ENCODE measurements at regions not wholly inside any gene's neighbourhood (a gene's known extent, or its start where the extent isn't known, plus 50 kb on each side); places are given as distances from the start of the nearest gene placed in this dataset.
"Not testable (repeated sequence)": the region's sequence is repeated elsewhere in the genome, so short reads cannot be mapped to it uniquely, and the experiment has no call there.

GRCh38 chr16:85447693-85448313 lies 165.3 kb upstream of the GSE1 start:
- H3K27ac ChIP-seq (ENCODE audit: low read length) = no peak overlapping the region
- no peaks in the 10 kb centered on the region for H3K9me3 ChIP-seq (ENCODE audit: control insufficient read depth in 1 of 2, low read length in 2 of 2)
- peaks cover 4 to 39% of the 10 kb centered on the region in 2 donors for H3K4me1 ChIP-seq (ENCODE audit: control insufficient read depth in 1 of 2, insufficient read depth in 2 of 2, low read length in 2 of 2)
- H3K4me3 ChIP-seq (ENCODE audit: low read depth in 1 of 2, low read length in 2 of 2) = no peak overlapping the region
- H3K36me3 ChIP-seq (ENCODE audit: control insufficient read depth in 1 of 2, insufficient read depth in 2 of 2, low read length in 2 of 2) = no peaks in the 10 kb centered on the region
- H3K27me3 ChIP-seq (ENCODE audit: low read depth, low read length) = no peaks in the 10 kb centered on the region

DNA sequence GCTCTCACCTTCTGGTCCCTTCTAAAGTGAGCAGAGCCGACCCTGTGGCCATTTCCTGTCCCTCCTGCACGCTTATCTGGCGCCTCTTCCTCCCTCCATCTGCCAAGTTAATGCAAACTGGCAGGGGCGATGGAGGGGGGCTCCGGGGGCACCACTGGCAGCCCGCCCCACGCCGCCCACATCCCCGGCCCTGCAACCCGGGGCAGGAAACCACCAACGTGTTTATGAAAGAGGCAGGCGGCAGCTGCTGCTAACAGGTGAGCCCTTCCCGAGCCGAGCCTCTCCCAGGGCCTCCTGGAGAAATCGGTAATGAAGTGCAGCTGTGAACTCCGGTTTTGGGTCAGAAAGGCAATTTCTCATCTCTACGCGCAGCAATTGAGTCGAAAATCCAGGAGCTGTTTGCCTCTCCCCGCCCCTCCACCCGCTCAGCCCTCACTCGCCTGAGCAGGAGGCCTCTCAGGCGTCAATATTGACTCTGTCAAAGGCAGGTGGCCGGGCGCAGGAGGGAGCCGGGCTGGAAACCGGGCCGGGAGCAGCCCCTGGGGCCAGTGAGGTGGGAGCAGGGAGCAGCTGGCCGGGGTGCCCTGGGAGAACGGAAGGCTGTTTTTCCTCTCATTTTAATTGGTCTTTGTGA lies 164.4 kb upstream of the GSE1 start:
- Histone ChIP-seq H3K36me3 (ENCODE audit: control insufficient read depth in 1 of 2, insufficient read depth in 2 of 2, low read length in 2 of 2) (no peaks in the 10 kb centered on the region), H3K27me3 (ENCODE audit: low read depth, low read length) (no peaks in the 10 kb centered on the region), H3K9me3 (ENCODE audit: control insufficient read depth in 1 of 2, low read length in 2 of 2) (no peaks in the 10 kb centered on the region), H3K27ac (ENCODE audit: low read length) (peak overlapping the region; percentile 4), H3K4me3 (ENCODE audit: low read depth in 1 of 2, low read length in 2 of 2) (no peak overlapping the region), H3K4me1 (ENCODE audit: control insufficient read depth in 1 of 2, insufficient read depth in 2 of 2, low read length in 2 of 2) (peaks cover 4 to 39% of the 10 kb centered on the region in 2 donors)

DNA sequence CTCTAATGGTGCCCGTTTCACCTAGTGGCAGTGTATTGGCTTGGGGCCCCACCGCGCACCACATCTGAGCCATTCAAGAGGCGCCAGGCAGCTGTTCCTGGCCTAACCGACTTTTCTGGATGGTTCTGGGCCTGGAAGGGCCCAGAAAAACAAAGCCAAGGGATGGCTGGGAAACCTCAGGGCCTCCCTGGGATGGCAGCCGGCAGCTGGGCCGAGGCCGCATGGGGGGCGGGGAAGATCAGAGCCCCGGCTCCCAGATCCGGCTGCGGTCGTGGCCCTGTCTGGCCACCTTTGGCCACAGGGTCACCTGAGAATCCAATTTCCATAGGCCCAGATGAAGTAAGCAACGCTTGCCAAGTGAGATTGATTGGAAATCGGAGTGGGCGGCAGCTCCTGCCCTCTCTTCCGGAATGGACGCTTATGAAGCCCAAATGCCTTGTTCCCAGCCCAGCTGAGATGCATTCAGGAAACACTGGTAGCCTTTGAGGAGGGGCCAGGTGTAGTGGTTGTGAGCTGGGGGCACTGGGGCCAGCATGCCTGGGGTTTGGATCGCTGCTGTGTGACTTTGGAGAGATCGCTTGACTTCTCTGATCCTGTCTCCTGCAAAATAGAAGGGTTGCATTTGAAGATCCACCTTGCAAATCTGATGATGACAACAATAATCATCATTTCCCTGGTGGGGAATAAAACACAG lies 163.8 kb upstream of the GSE1 start:
- H3K4me3 ChIP-seq (ENCODE audit: low read depth in 1 of 2, low read length in 2 of 2) = no peak overlapping the region
- peak overlapping the region; percentile 4 for H3K27ac ChIP-seq (ENCODE audit: low read length)
- no peaks in the 10 kb centered on the region for H3K27me3 ChIP-seq (ENCODE audit: low read depth, low read length)
- H3K9me3 ChIP-seq (ENCODE audit: control insufficient read depth in 1 of 2, low read length in 2 of 2) = no peaks in the 10 kb centered on the region
- H3K36me3 ChIP-seq (ENCODE audit: control insufficient read depth in 1 of 2, insufficient read depth in 2 of 2, low read length in 2 of 2) = no peaks in the 10 kb centered on the region
- peaks cover 4 to 39% of the 10 kb centered on the region in 2 donors for H3K4me1 ChIP-seq (ENCODE audit: control insufficient read depth in 1 of 2, insufficient read depth in 2 of 2, low read length in 2 of 2)

GRCh38 chr16:85449885-85450245 lies 163.3 kb upstream of the GSE1 start:
- H3K27ac ChIP-seq (ENCODE audit: low read length) = no peak overlapping the region
- H3K4me1 ChIP-seq (ENCODE audit: control insufficient read depth in 1 of 2, insufficient read depth in 2 of 2, low read length in 2 of 2) = peaks cover 4 to 35% of the 10 kb centered on the region in 2 donors
- no peaks in the 10 kb centered on the region for H3K27me3 ChIP-seq (ENCODE audit: low read depth, low read length)
- H3K4me3 ChIP-seq (ENCODE audit: low read depth in 1 of 2, low read length in 2 of 2) = no peak overlapping the region
- H3K36me3 ChIP-seq (ENCODE audit: control insufficient read depth in 1 of 2, insufficient read depth in 2 of 2, low read length in 2 of 2) = no peaks in the 10 kb centered on the region
- H3K9me3 ChIP-seq (ENCODE audit: control insufficient read depth in 1 of 2, low read length in 2 of 2) = no peaks in the 10 kb centered on the region

- H3K27ac ChIP-seq (ENCODE audit: low read length); H3K36me3 ChIP-seq (ENCODE audit: control insufficient read depth in 1 of 2, insufficient read depth in 2 of 2, low read length in 2 of 2); H3K27me3 ChIP-seq (ENCODE audit: low read depth, low read length); H3K9me3 ChIP-seq (ENCODE audit: control insufficient read depth in 1 of 2, low read length in 2 of 2); H3K4me3 ChIP-seq (ENCODE audit: low read depth in 1 of 2, low read length in 2 of 2): not testable (repeated sequence)
- H3K4me1 ChIP-seq (ENCODE audit: control insufficient read depth in 1 of 2, insufficient read depth in 2 of 2, low read length in 2 of 2) = peaks cover 0 to 22% of the 10 kb centered on the region in 2 donors
Observed at GRCh38 chr16:85451142-85451541, 162.0 kb upstream of the GSE1 start.

DNA sequence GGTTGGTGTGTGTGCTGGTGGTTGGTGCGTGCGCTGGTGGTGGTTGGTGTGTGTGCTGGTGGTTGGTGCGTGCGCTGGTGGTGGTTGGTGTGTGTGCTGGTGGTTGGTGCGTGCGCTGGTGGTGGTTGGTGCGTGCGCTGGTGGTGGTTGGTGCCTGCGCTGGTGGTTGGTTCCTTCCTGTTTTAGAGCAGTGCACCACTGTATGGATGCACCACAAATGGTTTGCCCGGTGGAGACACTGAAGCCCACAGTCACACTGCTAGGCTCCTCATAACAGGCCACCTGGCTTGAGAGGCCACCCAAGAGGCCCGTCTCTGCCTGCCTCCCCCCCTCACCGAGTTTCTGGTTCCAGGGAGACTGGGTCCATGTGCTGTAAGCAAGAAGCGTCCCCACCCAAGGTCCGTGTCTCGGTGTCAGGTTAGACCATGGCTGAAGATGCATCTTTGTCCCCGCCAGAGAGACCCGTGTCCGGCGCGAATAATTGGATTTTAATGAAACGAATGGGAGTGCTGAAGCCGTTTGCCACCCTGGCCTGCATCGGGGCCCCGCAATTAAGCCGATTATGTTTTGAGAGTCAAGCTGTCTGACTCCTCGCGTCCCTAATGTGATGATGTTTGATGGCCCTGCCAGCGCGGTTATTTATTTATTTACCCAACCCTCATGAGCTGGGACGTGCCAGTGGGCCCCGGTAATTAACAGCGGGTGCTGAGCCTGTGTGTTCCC lies 161.3 kb upstream of the GSE1 start:
- H3K36me3 ChIP-seq (ENCODE audit: control insufficient read depth in 1 of 2, insufficient read depth in 2 of 2, low read length in 2 of 2) = no peaks in the 10 kb centered on the region
- no peaks in the 10 kb centered on the region for H3K9me3 ChIP-seq (ENCODE audit: control insufficient read depth in 1 of 2, low read length in 2 of 2)
- H3K4me1 ChIP-seq (ENCODE audit: control insufficient read depth in 1 of 2, insufficient read depth in 2 of 2, low read length in 2 of 2) = peaks cover 0 to 18% of the 10 kb centered on the region in 2 donors
- no peaks in the 10 kb centered on the region for H3K27me3 ChIP-seq (ENCODE audit: low read depth, low read length)
- no peak overlapping the region for H3K27ac ChIP-seq (ENCODE audit: low read length)
- no peak overlapping the region for H3K4me3 ChIP-seq (ENCODE audit: low read depth in 1 of 2, low read length in 2 of 2)

GRCh38 chr16:85452364-85453193 lies 160.5 kb upstream of the GSE1 start:
- Histone ChIP-seq H3K36me3 (ENCODE audit: control insufficient read depth in 1 of 2, insufficient read depth in 2 of 2, low read length in 2 of 2) (no peaks in the 10 kb centered on the region), H3K4me3 (ENCODE audit: low read depth in 1 of 2, low read length in 2 of 2) (no peak overlapping the region), H3K9me3 (ENCODE audit: control insufficient read depth in 1 of 2, low read length in 2 of 2) (no peaks in the 10 kb centered on the region), H3K27ac (ENCODE audit: low read length) (no peak overlapping the region), H3K4me1 (ENCODE audit: control insufficient read depth in 1 of 2, insufficient read depth in 2 of 2, low read length in 2 of 2) (peaks cover 0 to 18% of the 10 kb centered on the region in 2 donors), H3K27me3 (ENCODE audit: low read depth, low read length) (no peaks in the 10 kb centered on the region)

DNA sequence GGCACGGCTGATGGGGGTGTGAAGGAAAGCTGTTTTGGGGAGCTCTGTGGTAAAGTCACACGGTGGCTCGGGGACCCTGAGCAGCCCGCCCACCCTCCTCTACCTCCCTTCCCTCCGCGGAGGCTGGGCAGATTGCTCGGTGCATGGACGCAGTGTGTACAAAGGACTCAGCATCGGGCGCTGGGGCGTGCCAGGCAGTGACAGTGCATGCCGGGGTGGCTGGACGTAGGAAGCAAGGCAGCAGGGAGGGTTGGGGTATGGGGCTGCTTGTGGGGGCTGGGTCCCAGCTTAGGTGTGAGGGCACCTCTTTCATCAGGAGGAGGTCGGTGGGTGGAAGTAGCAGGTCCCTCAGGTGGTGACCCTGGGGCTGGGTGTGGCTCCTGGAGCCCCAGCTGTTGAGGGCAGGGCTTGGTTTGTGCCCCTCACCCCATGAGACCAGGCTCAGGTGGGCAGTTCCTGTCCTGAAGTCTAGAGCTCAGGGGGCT lies 159.9 kb upstream of the GSE1 start:
- Histone ChIP-seq H3K27ac (ENCODE audit: low read length) (no peak overlapping the region), H3K9me3 (ENCODE audit: control insufficient read depth in 1 of 2, low read length in 2 of 2) (no peaks in the 10 kb centered on the region), H3K36me3 (ENCODE audit: control insufficient read depth in 1 of 2, insufficient read depth in 2 of 2, low read length in 2 of 2) (no peaks in the 10 kb centered on the region), H3K4me3 (ENCODE audit: low read depth in 1 of 2, low read length in 2 of 2) (no peak overlapping the region), H3K27me3 (ENCODE audit: low read depth, low read length) (no peaks in the 10 kb centered on the region), H3K4me1 (ENCODE audit: control insufficient read depth in 1 of 2, insufficient read depth in 2 of 2, low read length in 2 of 2) (peaks cover 0 to 17% of the 10 kb centered on the region in 2 donors)

DNA sequence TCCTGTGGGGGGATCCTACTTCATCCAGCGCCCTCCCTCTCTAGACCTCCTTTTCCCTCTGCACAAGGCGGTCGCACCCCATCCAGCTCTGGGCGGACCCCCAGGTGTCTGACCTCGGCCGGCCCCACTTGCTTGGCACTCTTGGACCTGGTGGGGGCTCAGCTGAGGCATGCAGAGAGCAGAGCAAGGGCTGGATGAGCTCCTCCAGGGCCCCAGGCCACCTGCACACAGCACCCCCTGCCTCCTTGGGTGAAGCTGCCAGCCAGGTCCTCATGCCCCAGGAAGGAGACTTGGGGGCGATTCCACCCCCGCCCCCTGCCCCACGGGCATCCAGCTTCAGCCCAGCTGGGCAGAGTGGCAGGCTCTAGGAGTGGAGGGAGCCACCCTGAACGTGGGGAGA lies 159.4 kb upstream of the GSE1 start:
- no peaks in the 10 kb centered on the region for H3K27me3 ChIP-seq (ENCODE audit: low read depth, low read length)
- no peaks in the 10 kb centered on the region for H3K9me3 ChIP-seq (ENCODE audit: control insufficient read depth in 1 of 2, low read length in 2 of 2)
- peaks cover 0 to 13% of the 10 kb centered on the region in 2 donors for H3K4me1 ChIP-seq (ENCODE audit: control insufficient read depth in 1 of 2, insufficient read depth in 2 of 2, low read length in 2 of 2)
- H3K27ac ChIP-seq (ENCODE audit: low read length) = no peak overlapping the region
- no peaks in the 10 kb centered on the region for H3K36me3 ChIP-seq (ENCODE audit: control insufficient read depth in 1 of 2, insufficient read depth in 2 of 2, low read length in 2 of 2)
- H3K4me3 ChIP-seq (ENCODE audit: low read depth in 1 of 2, low read length in 2 of 2) = no peak overlapping the region

GRCh38 chr16:85454171-85454872 lies 158.8 kb upstream of the GSE1 start:
- Histone ChIP-seq H3K27ac (ENCODE audit: low read length) (no peak overlapping the region), H3K4me1 (ENCODE audit: control insufficient read depth in 1 of 2, insufficient read depth in 2 of 2, low read length in 2 of 2) (peaks cover 3 to 13% of the 10 kb centered on the region in 2 donors), H3K4me3 (ENCODE audit: low read depth in 1 of 2, low read length in 2 of 2) (no peak overlapping the region), H3K27me3 (ENCODE audit: low read depth, low read length) (no peaks in the 10 kb centered on the region), H3K9me3 (ENCODE audit: control insufficient read depth in 1 of 2, low read length in 2 of 2) (no peaks in the 10 kb centered on the region), H3K36me3 (ENCODE audit: control insufficient read depth in 1 of 2, insufficient read depth in 2 of 2, low read length in 2 of 2) (no peaks in the 10 kb centered on the region)

All from muscle layer of duodenum (tissue), 2 donors.